ENCODE measurements at regions not wholly inside any gene's neighbourhood (a gene's known extent, or its start where the extent isn't known, plus 50 kb on each side); places are given as distances from the start of the nearest gene placed in this dataset.

- Histone ChIP-seq H3K4me3 (ENCODE audit: low read length) (no peak overlapping the region), H3K9me2 (ENCODE audit: insufficient read depth, low read length) (no peaks in the 10 kb centered on the region), H3K4me2 (ENCODE audit: low read length) (no peak overlapping the region), H3K9ac (ENCODE audit: low read length) (no peak overlapping the region), H3K9me3 (ENCODE audit: low read length) (no peaks in the 10 kb centered on the region), H2AFZ (ENCODE audit: low read depth, low read length) (no peak overlapping the region), H3F3A (ENCODE audit: insufficient read depth, low read length, poor library complexity, severe bottlenecking) (no peaks in the 10 kb centered on the region), H3K27me3 (ENCODE audit: insufficient read depth, low read depth, low read length) (no peaks in the 10 kb centered on the region), H4K20me1 (ENCODE audit: insufficient read depth) (no peaks in the 10 kb centered on the region), H3K27ac (ENCODE audit: low read length) (no peak overlapping the region), H3K79me2 (replicated peaks; ENCODE audit: insufficient read depth, low read length) (no peaks in the 10 kb centered on the region), H3K36me3 (ENCODE audit: insufficient read depth, low read length) (no peaks in the 10 kb centered on the region)
- TF ChIP-seq MXI1 (conservative IDR thresholded peaks at IDR 0.05; ENCODE audit: poor library complexity, severe bottlenecking) (no peak), EZH2 (IDR thresholded peaks at IDR 0.05; ENCODE audit: borderline replicate concordance, insufficient read depth, low read length, poor library complexity, severe bottlenecking) (no peak), TAF1 (IDR thresholded peaks at IDR 0.05; ENCODE audit: low read depth) (no peak), SMC3 (conservative IDR thresholded peaks at IDR 0.05; ENCODE audit: poor library complexity) (no peak), EP300 (conservative IDR thresholded peaks at IDR 0.05; ENCODE audit: poor library complexity, severe bottlenecking) (no peak), POLR2AphosphoS5 (IDR thresholded peaks at IDR 0.05) (no peak), RAD21 (conservative IDR thresholded peaks at IDR 0.05) (no peak), REST (IDR thresholded peaks at IDR 0.05; ENCODE audit: borderline replicate concordance) (no peak)
- TF ChIP-seq, protein P1, sequence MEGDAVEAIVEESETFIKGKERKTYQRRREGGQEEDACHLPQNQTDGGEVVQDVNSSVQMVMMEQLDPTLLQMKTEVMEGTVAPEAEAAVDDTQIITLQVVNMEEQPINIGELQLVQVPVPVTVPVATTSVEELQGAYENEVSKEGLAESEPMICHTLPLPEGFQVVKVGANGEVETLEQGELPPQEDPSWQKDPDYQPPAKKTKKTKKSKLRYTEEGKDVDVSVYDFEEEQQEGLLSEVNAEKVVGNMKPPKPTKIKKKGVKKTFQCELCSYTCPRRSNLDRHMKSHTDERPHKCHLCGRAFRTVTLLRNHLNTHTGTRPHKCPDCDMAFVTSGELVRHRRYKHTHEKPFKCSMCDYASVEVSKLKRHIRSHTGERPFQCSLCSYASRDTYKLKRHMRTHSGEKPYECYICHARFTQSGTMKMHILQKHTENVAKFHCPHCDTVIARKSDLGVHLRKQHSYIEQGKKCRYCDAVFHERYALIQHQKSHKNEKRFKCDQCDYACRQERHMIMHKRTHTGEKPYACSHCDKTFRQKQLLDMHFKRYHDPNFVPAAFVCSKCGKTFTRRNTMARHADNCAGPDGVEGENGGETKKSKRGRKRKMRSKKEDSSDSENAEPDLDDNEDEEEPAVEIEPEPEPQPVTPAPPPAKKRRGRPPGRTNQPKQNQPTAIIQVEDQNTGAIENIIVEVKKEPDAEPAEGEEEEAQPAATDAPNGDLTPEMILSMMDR (IDR thresholded peaks at IDR 0.05; ENCODE audit: poor library complexity, severe bottlenecking): no peak
These were observed 207.0 kb upstream of the PPP2R2D start for GRCh38 chr10:131693766-131694165.

DNA sequence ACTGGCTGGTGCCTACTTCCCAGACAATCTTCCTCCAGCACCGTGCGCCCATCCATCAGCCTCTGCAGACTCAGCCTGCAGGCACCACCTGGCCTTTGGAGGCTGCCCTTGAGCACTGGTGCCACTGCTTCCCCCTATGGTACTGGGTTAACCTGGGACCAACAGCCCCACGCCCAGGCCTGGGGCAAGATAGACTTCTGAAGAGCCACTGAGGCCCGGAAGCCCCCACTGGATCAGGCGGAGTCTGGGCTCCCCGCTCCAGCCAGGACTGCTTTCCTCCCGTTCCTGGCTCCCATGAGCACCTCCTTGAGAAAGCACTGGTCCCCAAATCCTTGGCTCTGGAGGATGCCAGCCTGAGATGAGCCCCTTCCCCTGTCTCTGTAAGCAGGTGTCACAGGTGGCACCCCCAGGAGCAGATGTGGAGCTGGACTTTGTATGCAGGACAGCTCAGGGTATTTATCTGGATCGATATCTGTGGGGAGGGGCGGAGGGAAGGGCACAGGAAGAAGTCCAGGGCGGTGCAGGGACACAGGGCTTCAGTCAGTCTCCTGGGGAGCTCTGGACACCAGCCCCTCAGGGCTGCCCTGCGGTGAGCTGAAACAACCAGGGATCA lies 206.5 kb upstream of the PPP2R2D start:
- no peak overlapping the region for H3K4me2 ChIP-seq (ENCODE audit: low read length)

More for the DNA sequence above, 206.5 kb upstream of the PPP2R2D start:
- Histone ChIP-seq H3K79me2 (replicated peaks; ENCODE audit: insufficient read depth, low read length) (no peaks in the 10 kb centered on the region), H3K27ac (ENCODE audit: low read length) (no peak overlapping the region), H3K9me2 (ENCODE audit: insufficient read depth, low read length) (no peaks in the 10 kb centered on the region), H4K20me1 (ENCODE audit: insufficient read depth) (no peaks in the 10 kb centered on the region), H3K27me3 (ENCODE audit: insufficient read depth, low read depth, low read length) (no peaks in the 10 kb centered on the region), H3K36me3 (ENCODE audit: insufficient read depth, low read length) (no peaks in the 10 kb centered on the region), H3K9me3 (ENCODE audit: low read length) (no peaks in the 10 kb centered on the region), H2AFZ (ENCODE audit: low read depth, low read length) (no peak overlapping the region), H3F3A (ENCODE audit: insufficient read depth, low read length, poor library complexity, severe bottlenecking) (no peaks in the 10 kb centered on the region), H3K9ac (ENCODE audit: low read length) (no peak overlapping the region), H3K4me3 (ENCODE audit: low read length) (no peak overlapping the region)
- TF ChIP-seq POLR2AphosphoS5 (IDR thresholded peaks at IDR 0.05) (no peak), TAF1 (IDR thresholded peaks at IDR 0.05; ENCODE audit: low read depth) (no peak)
